PC-9 (cell line): ENCODE measurements at regions not wholly inside any gene's neighbourhood (a gene's known extent, or its start where the extent isn't known, plus 50 kb on each side); places are given as distances from the start of the nearest gene placed in this dataset.
A peak's percentile ranks its signal among the peaks of the same experiment; 100 is the strongest.

Experiments used
- BruUV-seq: library from RNA; stranded (reverse); fragments of 400-500 nt; replicated peaks from 2 replicates; lab custom pipeline; 2021; lab: Mats Ljungman, UMichigan
- CTCF ChIA-PET: fragments of 300-600 bp; sonication (Branson Sonifier 250); formaldehyde crosslinking; loops from one replicate; lab custom pipeline; 2022; ENCODE audit warnings: antibody characterized with exemption; lab: Charles Lee
- POLR2A ChIA-PET: fragments of 300-600 bp; sonication (Branson Sonifier 250); formaldehyde crosslinking; loops from one replicate; lab custom pipeline; 2022; ENCODE audit warnings: antibody characterized with exemption; ENCODE audit not compliant: unreplicated experiment; lab: Charles Lee
- DNase-seq, 2 experiments: peaks; one replicate each; pipeline versions ENCODE4 v3.0.0 to v3.0.0-alpha.2; 2015 to 2022; ENCODE audit warnings: mixed read lengths in 1 of 2
- H2AFZ ChIP-seq: fragments of 200-600 bp; sonication (generic); 2 replicates; pipeline ENCODE4 v1.8.1; 2017; ENCODE audit warnings: antibody characterized with exemption
- H3F3A ChIP-seq: fragments of 200-600 bp; sonication (generic); 2 replicates; pipeline ENCODE4 v1.8.1; 2017; ENCODE audit warnings: antibody characterized with exemption, mild to moderate bottlenecking, low read depth; ENCODE audit not compliant: insufficient read depth
- H3K27ac ChIP-seq: fragments of 200-600 bp; sonication (generic); 2 replicates; pipeline ENCODE4 v1.6.1; 2016; ENCODE audit warnings: mixed run types
- H3K27me3 ChIP-seq: fragments of 200-600 bp; sonication (generic); 2 replicates; pipeline ENCODE4 v1.6.1; 2016; ENCODE audit warnings: low read depth, mixed run types; ENCODE audit not compliant: insufficient read depth
- H3K36me3 ChIP-seq: fragments of 200-600 bp; sonication (generic); 2 replicates; pipeline ENCODE4 v1.6.1; 2016; ENCODE audit warnings: low read depth, mixed run types
- H3K4me1 ChIP-seq: fragments of 200-600 bp; sonication (generic); replicated peaks from 2 replicates; pipeline ENCODE4 v1.6.1; 2016; ENCODE audit warnings: mixed run types; ENCODE audit not compliant: insufficient read depth
- H3K4me2 ChIP-seq: fragments of 200-600 bp; sonication (generic); 2 replicates; pipeline ENCODE4 v1.6.1; 2017; ENCODE audit warnings: mixed run types
- H3K4me3 ChIP-seq: fragments of 200-600 bp; sonication (generic); 2 replicates; pipeline ENCODE4 v1.6.1; 2016; ENCODE audit warnings: mixed run types
- H3K79me2 ChIP-seq: fragments of 200-600 bp; sonication (generic); 2 replicates; pipeline ENCODE4 v1.6.1; 2017; ENCODE audit warnings: low read depth, mixed run types
- H3K9me2 ChIP-seq: fragments of 200-600 bp; sonication (generic); 2 replicates; pipeline ENCODE4 v1.8.1; 2017; ENCODE audit warnings: mild to moderate bottlenecking; ENCODE audit not compliant: insufficient read depth
- H3K9me3 ChIP-seq: fragments of 200-600 bp; sonication (generic); 2 replicates; pipeline ENCODE4 v1.8.1; 2016; ENCODE audit warnings: low read depth; ENCODE audit not compliant: insufficient read depth
- H4K20me1 ChIP-seq: fragments of 200-600 bp; sonication (generic); 2 replicates; pipeline ENCODE4 v1.8.1; 2017; ENCODE audit not compliant: insufficient read depth
- EZH2 ChIP-seq: fragments of 200-600 bp; sonication (generic); IDR thresholded peaks from 2 replicates; pipeline ENCODE4 v1.8.0; 2017; ENCODE audit warnings: antibody characterized with exemption, low read depth
- intact Hi-C: fragments of 100-400 bp; cut with micrococcal nuclease; formaldehyde crosslinking; loops from one replicate; pipeline ENCODE4 v1.10.0; 2022; ENCODE audit not compliant: unreplicated experiment
- TF ChIP-seq, protein P1 (sequence below): fragments of 200-600 bp; sonication (generic); conservative IDR thresholded peaks from 2 replicates; pipeline ENCODE4 v1.6.1; 2017; ENCODE audit warnings: mixed run types, antibody characterized with exemption, mild to moderate bottlenecking, moderate library complexity

DNA sequence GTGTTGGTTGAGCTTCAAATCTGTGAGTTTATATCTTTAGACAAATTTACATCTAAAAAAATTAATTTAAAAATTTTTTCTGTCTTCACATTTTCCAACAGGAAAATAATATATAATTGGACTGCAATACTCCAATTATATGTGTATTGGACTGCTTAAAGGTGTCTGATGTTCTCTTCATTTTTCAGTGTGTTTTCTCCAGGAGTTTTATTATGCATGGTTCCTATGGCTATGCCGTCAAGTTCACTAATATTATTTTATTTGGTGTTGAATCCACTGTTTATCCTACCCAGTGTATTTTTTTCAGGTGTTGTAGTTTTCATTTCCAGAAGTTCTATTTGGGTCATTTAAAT is 62.1 kb upstream of the CTLA4 start:
- Histone ChIP-seq H3K36me3 (no peaks in the 10 kb centered on the region), H3K4me2 (no peak overlapping the region), H3K9me3 (no peaks in the 10 kb centered on the region), H3K27me3 (no peaks in the 10 kb centered on the region), H4K20me1 (no peaks in the 10 kb centered on the region), H3K9me2 (no peaks in the 10 kb centered on the region), H3K79me2 (no peaks in the 10 kb centered on the region), H3F3A (0 out of 2 replicates have a peak, but pooled peaks cover under 1% of the 10 kb centered on the region), H2AFZ (no peak overlapping the region), H3K4me3 (no peak overlapping the region), H3K4me1 (no peaks in the 10 kb centered on the region), H3K27ac (no peak overlapping the region)
- intact Hi-C loops = no loop called here
- DNase-seq = no peak
- BruUV-seq = no TSS peak
- ChIA-PET POLR2A (no interaction called here), CTCF (interaction anchor here (0.7 kb wide), 1 partner anchor 1661 kb away, joined by 3 read pairs; no protein-coding TSS in a partner anchor)
- no peak for TF ChIP-seq EZH2
- TF ChIP-seq, protein P1, sequence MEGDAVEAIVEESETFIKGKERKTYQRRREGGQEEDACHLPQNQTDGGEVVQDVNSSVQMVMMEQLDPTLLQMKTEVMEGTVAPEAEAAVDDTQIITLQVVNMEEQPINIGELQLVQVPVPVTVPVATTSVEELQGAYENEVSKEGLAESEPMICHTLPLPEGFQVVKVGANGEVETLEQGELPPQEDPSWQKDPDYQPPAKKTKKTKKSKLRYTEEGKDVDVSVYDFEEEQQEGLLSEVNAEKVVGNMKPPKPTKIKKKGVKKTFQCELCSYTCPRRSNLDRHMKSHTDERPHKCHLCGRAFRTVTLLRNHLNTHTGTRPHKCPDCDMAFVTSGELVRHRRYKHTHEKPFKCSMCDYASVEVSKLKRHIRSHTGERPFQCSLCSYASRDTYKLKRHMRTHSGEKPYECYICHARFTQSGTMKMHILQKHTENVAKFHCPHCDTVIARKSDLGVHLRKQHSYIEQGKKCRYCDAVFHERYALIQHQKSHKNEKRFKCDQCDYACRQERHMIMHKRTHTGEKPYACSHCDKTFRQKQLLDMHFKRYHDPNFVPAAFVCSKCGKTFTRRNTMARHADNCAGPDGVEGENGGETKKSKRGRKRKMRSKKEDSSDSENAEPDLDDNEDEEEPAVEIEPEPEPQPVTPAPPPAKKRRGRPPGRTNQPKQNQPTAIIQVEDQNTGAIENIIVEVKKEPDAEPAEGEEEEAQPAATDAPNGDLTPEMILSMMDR = no peak

DNA sequence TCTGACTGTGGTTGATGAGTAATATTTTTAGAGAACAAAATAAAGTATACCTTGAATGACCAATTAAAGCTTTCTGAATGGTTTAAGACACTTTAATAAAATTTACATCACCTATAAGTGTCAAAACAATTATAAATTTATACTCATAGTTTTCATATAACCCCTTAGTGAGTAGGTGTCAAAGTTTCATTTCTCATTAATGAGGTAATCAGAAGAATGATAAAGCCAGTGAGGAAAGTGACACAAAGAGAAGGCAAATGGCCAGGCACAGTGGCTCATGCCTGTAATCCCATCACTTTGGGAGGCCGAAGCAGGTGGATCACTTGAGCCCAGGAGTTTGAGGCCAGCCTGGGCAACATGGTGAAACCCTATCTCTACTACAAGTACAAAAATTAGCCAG is 60.8 kb upstream of the CTLA4 start:
- Histone ChIP-seq H3K9me3 (no peaks in the 10 kb centered on the region), H3K27me3 (no peaks in the 10 kb centered on the region), H3K4me2 (no peak overlapping the region), H3K4me3 (no peak overlapping the region), H3K27ac (no peak overlapping the region), H3K36me3 (no peaks in the 10 kb centered on the region), H3K4me1 (peaks cover 10% of the 10 kb centered on the region), H4K20me1 (no peaks in the 10 kb centered on the region), H3F3A (peaks cover 11% of the 10 kb centered on the region; the same call in 1 of the 2 replicates), H3K9me2 (no peaks in the 10 kb centered on the region), H3K79me2 (no peaks in the 10 kb centered on the region), H2AFZ (no peak overlapping the region)
- TF ChIP-seq, protein P1 = no peak
- TF ChIP-seq EZH2 = no peak
- no TSS peak for BruUV-seq
- ChIA-PET CTCF (no interaction called here), POLR2A (no interaction called here)
- intact Hi-C loops = no loop called here
- no peak for DNase-seq

DNA sequence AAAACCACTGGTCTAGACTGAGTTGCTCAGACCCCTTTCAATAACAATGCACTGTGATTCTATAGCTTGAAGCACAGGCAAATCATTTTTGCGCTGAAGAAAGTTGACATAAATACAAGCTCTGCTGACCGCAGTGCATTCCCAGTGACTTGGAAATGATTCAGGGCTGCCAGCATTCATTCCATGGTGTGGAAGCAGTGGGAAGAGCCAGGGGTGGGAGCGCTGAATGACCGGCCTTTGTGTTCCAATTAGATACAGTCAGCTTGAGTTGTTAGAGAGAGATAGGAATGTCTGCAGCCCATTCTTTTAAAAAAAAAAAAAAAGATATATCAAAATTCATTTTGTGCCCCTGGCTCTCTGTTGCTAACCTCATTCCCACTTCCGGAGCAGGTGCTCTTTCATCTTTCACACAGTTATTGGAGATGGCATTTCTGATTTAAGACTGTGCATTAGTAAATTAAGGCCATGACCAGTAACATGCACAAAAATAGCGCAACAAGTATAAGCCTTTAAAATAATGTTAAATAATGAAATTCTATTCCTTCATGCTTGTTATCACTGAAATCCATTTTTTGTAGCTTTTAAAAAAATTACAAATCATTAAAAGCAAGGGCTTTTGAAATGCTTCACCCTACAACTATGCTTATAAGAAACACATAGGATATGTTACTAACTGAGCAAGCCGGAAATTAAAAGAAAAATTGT is 59.4 kb upstream of the CTLA4 start:
- no peaks in the 10 kb centered on the region for H3K36me3 ChIP-seq
- H3K4me1 ChIP-seq = peaks cover 16% of the 10 kb centered on the region
- H3K27ac ChIP-seq = no peak overlapping the region
- no peak overlapping the region for H2AFZ ChIP-seq
- ChIA-PET CTCF (no interaction called here), POLR2A (interaction anchor here (0.5 kb wide), 1 partner anchor 1492 kb away, joined by 3 read pairs; no protein-coding TSS in a partner anchor)
- intact Hi-C loops = no loop called here
- H3K9me3 ChIP-seq = no peaks in the 10 kb centered on the region
- H3K79me2 ChIP-seq = no peaks in the 10 kb centered on the region
- no peaks in the 10 kb centered on the region for H3K9me2 ChIP-seq
- no TSS peak for BruUV-seq
- H3K4me2 ChIP-seq = no peak overlapping the region
- H3K4me3 ChIP-seq = no peak overlapping the region
- peak in 1 of 2 experiments; percentile 2 for DNase-seq
- H4K20me1 ChIP-seq = no peaks in the 10 kb centered on the region
- no peak for TF ChIP-seq EZH2
- TF ChIP-seq, protein P1 = no peak
- peaks cover 17% of the 10 kb centered on the region; the same call in 1 of the 2 replicates for H3F3A ChIP-seq
- H3K27me3 ChIP-seq = no peaks in the 10 kb centered on the region
